HEK293T (cell line): ENCODE measurements at regions not wholly inside any gene's neighbourhood (a gene's known extent, or its start where the extent isn't known, plus 50 kb on each side); places are given as distances from the start of the nearest gene placed in this dataset.

Source experiments
- CTCF ChIA-PET: fragments of 350-600 bp; formaldehyde crosslinking; extraction: SDS; loops from one replicate; lab custom pipeline; 2021; ENCODE audit warnings: antibody characterized with exemption, inconsistent platforms; lab: Yijun Ruan, JAX
- POLR2A ChIA-PET: fragments of 350-600 bp; formaldehyde crosslinking; extraction: SDS; loops from one replicate; lab custom pipeline; 2020; ENCODE audit warnings: antibody characterized with exemption, inconsistent platforms; lab: Yijun Ruan, JAX
- DNase-seq: peaks from one replicate; pipeline ENCODE4 v3.0.0; 2012; ENCODE audit warnings: mixed read lengths; ENCODE audit errors: extremely low spot score
- ARNT ChIP-seq: fragments of 450-650 bp; IDR thresholded peaks from 2 replicates; pipeline ENCODE4 v1.6.1; 2017; ENCODE audit warnings: mild to moderate bottlenecking
- BHLHE40 ChIP-seq: fragments of 450-650 bp; IDR thresholded peaks from 2 replicates; pipeline ENCODE4 v1.6.1; 2016; ENCODE audit warnings: mild to moderate bottlenecking, moderate library complexity, borderline replicate concordance
- CTBP1 ChIP-seq: fragments of 450-650 bp; IDR thresholded peaks from 2 replicates; pipeline ENCODE4 v1.6.1; 2016; ENCODE audit warnings: borderline replicate concordance
- ELF4 ChIP-seq: fragments of 450-650 bp; IDR thresholded peaks from 2 replicates; pipeline ENCODE4 v1.6.1; 2017; ENCODE audit warnings: antibody characterized with exemption
- FOXA1 ChIP-seq: fragments of 450-650 bp; IDR thresholded peaks from 2 replicates; pipeline ENCODE4 v1.6.1; 2016; ENCODE audit warnings: mild to moderate bottlenecking
- FOXK2 ChIP-seq: fragments of 450-650 bp; IDR thresholded peaks from 2 replicates; pipeline ENCODE4 v1.6.1; 2016; ENCODE audit warnings: mild to moderate bottlenecking
- FOXM1 ChIP-seq: fragments of 450-650 bp; IDR thresholded peaks from 2 replicates; pipeline ENCODE4 v1.6.1; 2017; ENCODE audit warnings: mild to moderate bottlenecking, borderline replicate concordance
- HDGF ChIP-seq: fragments of 450-650 bp; IDR thresholded peaks from 2 replicates; pipeline ENCODE4 v1.6.1; 2017; ENCODE audit warnings: antibody characterized with exemption, borderline replicate concordance
- L3MBTL2 ChIP-seq: fragments of 450-650 bp; conservative IDR thresholded peaks from 2 replicates; pipeline ENCODE4 v1.6.1; 2016; ENCODE audit warnings: mild to moderate bottlenecking
- LEF1 ChIP-seq: fragments of 450-650 bp; IDR thresholded peaks from 2 replicates; pipeline ENCODE4 v1.6.1; 2017; ENCODE audit warnings: mild to moderate bottlenecking, borderline replicate concordance
- NFRKB ChIP-seq: fragments of 450-650 bp; IDR thresholded peaks from 2 replicates; pipeline ENCODE4 v1.6.1; 2016; ENCODE audit warnings: mild to moderate bottlenecking, moderate library complexity
- PKNOX1 ChIP-seq: fragments of 450-650 bp; IDR thresholded peaks from 2 replicates; pipeline ENCODE4 v1.6.1; 2016
- SP1 ChIP-seq: fragments of 450-650 bp; IDR thresholded peaks from 2 replicates; pipeline ENCODE4 v1.6.1; 2017
- SUZ12 ChIP-seq: fragments of 450-650 bp; IDR thresholded peaks from 2 replicates; pipeline ENCODE4 v1.6.1; 2016; ENCODE audit warnings: mild to moderate bottlenecking
- TARDBP ChIP-seq: fragments of 450-650 bp; IDR thresholded peaks from 2 replicates; pipeline ENCODE4 v1.6.1; 2016
- ZNF384 ChIP-seq: fragments of 450-650 bp; IDR thresholded peaks from 2 replicates; pipeline ENCODE4 v1.6.1; 2016

- POLR2A ChIA-PET: no interaction called here
- DNase-seq: no peak
- CTCF ChIA-PET: no interaction called here
- no peak for TF ChIP-seq FOXA1
- TF ChIP-seq LEF1: no peak
- no peak for TF ChIP-seq HDGF
- TF ChIP-seq L3MBTL2: no peak
- no peak for TF ChIP-seq NFRKB
- TF ChIP-seq ELF4: no peak
- no peak for TF ChIP-seq ARNT
- no peak for TF ChIP-seq BHLHE40
- no peak for TF ChIP-seq TARDBP
- TF ChIP-seq SUZ12: no peak
- no peak for TF ChIP-seq FOXK2
- no peak for TF ChIP-seq SP1
- TF ChIP-seq ZNF384: no peak
- no peak for TF ChIP-seq CTBP1
- TF ChIP-seq FOXM1: no peak
- TF ChIP-seq PKNOX1: no peak
Observed at GRCh38 chr5:112112346-112112745, 306.7 kb downstream of the EPB41L4A start.

GRCh38 chr5:112109331-112110007 is 309.6 kb downstream of the EPB41L4A start:
- ChIA-PET POLR2A (no interaction called here), CTCF (no interaction called here)
- no peak for TF ChIP-seq ZNF384
- no peak for DNase-seq

GRCh38 chr5:112106878-112107277 is 312.2 kb downstream of the EPB41L4A start:
- ChIA-PET CTCF (no interaction called here), POLR2A (no interaction called here)
- TF ChIP-seq PKNOX1 (peak; percentile 42; the same call in 1 of the 2 replicates), FOXA1 (no peak)
- DNase-seq: no peak

- no peak for TF ChIP-seq SUZ12
- TF ChIP-seq FOXM1: no peak
- no peak for TF ChIP-seq ZNF384
- no peak for TF ChIP-seq LEF1
- no peak for TF ChIP-seq NFRKB
- no peak for TF ChIP-seq PKNOX1
- no peak for TF ChIP-seq ELF4
- no peak for TF ChIP-seq FOXK2
- TF ChIP-seq ARNT: no peak
- no peak for TF ChIP-seq TARDBP
- TF ChIP-seq BHLHE40: no peak
- no peak for TF ChIP-seq CTBP1
- TF ChIP-seq SP1: no peak
- no peak for TF ChIP-seq L3MBTL2
- no peak for TF ChIP-seq FOXA1
- DNase-seq: no peak
- ChIA-PET CTCF (interaction anchor here (0.6 kb wide), 1 partner anchor 41 kb away, joined by 9 read pairs; no protein-coding TSS in a partner anchor), POLR2A (no interaction called here)
Observed at GRCh38 chr5:112097768-112098167, 321.3 kb downstream of the EPB41L4A start.

GRCh38 chr5:112087222-112087621 is 330.2 kb upstream of the NREP start:
- ChIA-PET POLR2A (no interaction called here), CTCF (no interaction called here)
- DNase-seq: no peak
- TF ChIP-seq CTBP1: no peak
- TF ChIP-seq FOXK2: no peak
- TF ChIP-seq PKNOX1: no peak
- no peak for TF ChIP-seq NFRKB
- TF ChIP-seq LEF1: no peak
- no peak for TF ChIP-seq FOXA1
- no peak for TF ChIP-seq ZNF384
- TF ChIP-seq FOXM1: no peak
- TF ChIP-seq BHLHE40: no peak
- no peak for TF ChIP-seq SP1
- TF ChIP-seq L3MBTL2: no peak
- no peak for TF ChIP-seq ARNT
- TF ChIP-seq HDGF: no peak
- TF ChIP-seq TARDBP: no peak
- no peak for TF ChIP-seq SUZ12
- TF ChIP-seq ELF4: no peak

GRCh38 chr5:112086740-112087139 is 329.7 kb upstream of the NREP start:
- TF ChIP-seq FOXK2 (no peak), TARDBP (no peak), FOXA1 (no peak), SUZ12 (no peak), BHLHE40 (no peak), HDGF (no peak), LEF1 (no peak), ARNT (no peak), NFRKB (no peak)
- ChIA-PET POLR2A (no interaction called here), CTCF (no interaction called here)
- DNase-seq: no peak
